H9 (cell line): ENCODE measurements at regions not wholly inside any gene's neighbourhood (a gene's known extent, or its start where the extent isn't known, plus 50 kb on each side); places are given as distances from the start of the nearest gene placed in this dataset.

Experiments used
- DNase-seq: peaks from one replicate; pipeline ENCODE4 v3.0.0-alpha.2; 2017
- H2AFZ ChIP-seq: one replicate; pipeline ENCODE4 v1.6.1; 2013; ENCODE audit warnings: mild to moderate bottlenecking, low read length, control low read depth, moderate library complexity
- H2AK5ac ChIP-seq: 2 replicates; pipeline ENCODE4 v1.6.1; 2013; ENCODE audit warnings: low read length, control low read depth, mixed read lengths; ENCODE audit not compliant: insufficient read length
- H2BK120ac ChIP-seq: one replicate; pipeline ENCODE4 v1.6.1; 2013; ENCODE audit warnings: low read depth, mild to moderate bottlenecking, low read length, control low read depth, inconsistent platforms; ENCODE audit not compliant: poor library complexity, severe bottlenecking
- H2BK12ac ChIP-seq: 2 replicates; pipeline ENCODE4 v1.6.1; 2013; ENCODE audit warnings: low read length, control low read depth, mixed read lengths, low read depth; ENCODE audit not compliant: insufficient read length
- H2BK15ac ChIP-seq: 2 replicates; pipeline ENCODE4 v1.6.1; 2013; ENCODE audit warnings: low read depth, low read length, control low read depth
- H2BK20ac ChIP-seq: one replicate; pipeline ENCODE4 v1.6.1; 2013; ENCODE audit warnings: low read depth, mild to moderate bottlenecking, low read length, control low read depth, inconsistent platforms; ENCODE audit not compliant: poor library complexity, severe bottlenecking
- H2BK5ac ChIP-seq: 2 replicates; pipeline ENCODE4 v1.6.1; 2013; ENCODE audit warnings: low read length, control low read depth, mixed read lengths; ENCODE audit not compliant: insufficient read length
- H3K14ac ChIP-seq: 2 replicates; pipeline ENCODE4 v1.6.1; 2013; ENCODE audit warnings: low read length, control low read depth; ENCODE audit not compliant: insufficient read depth
- H3K18ac ChIP-seq: 2 replicates; pipeline ENCODE4 v1.6.1; 2013; ENCODE audit warnings: low read depth, mild to moderate bottlenecking, mixed read lengths, low read length, control low read depth; ENCODE audit not compliant: insufficient read length
- H3K23ac ChIP-seq: 2 replicates; pipeline ENCODE4 v1.6.1; 2013; ENCODE audit warnings: low read length, control low read depth, mixed read lengths, low read depth; ENCODE audit not compliant: insufficient read length
- H3K23me2 ChIP-seq: 2 replicates; pipeline ENCODE4 v1.6.1; 2013; ENCODE audit warnings: low read depth, mild to moderate bottlenecking, mixed read lengths, low read length, control low read depth; ENCODE audit not compliant: insufficient read length, poor library complexity, severe bottlenecking
- H3K27ac ChIP-seq: 2 replicates; pipeline ENCODE4 v1.5.1; 2013; ENCODE audit warnings: low read length, control low read depth, mixed read lengths, low read depth; ENCODE audit not compliant: insufficient read length
- H3K27me3 ChIP-seq: 2 replicates; pipeline ENCODE4 v1.6.1; 2013; ENCODE audit warnings: low read length, control low read depth, inconsistent platforms; ENCODE audit not compliant: insufficient read depth
- H3K4ac ChIP-seq: 2 replicates; pipeline ENCODE4 v1.6.1; 2013; ENCODE audit warnings: low read depth, mild to moderate bottlenecking, control low read depth, inconsistent platforms, low read length, moderate library complexity
- H3K4me1 ChIP-seq: 2 replicates; pipeline ENCODE4 v1.6.1; 2013; ENCODE audit warnings: low read length, control low read depth, inconsistent platforms; ENCODE audit not compliant: insufficient read depth
- H3K4me2 ChIP-seq: 2 replicates; pipeline ENCODE4 v1.6.1; 2013; ENCODE audit warnings: low read length, control low read depth, mixed read lengths; ENCODE audit not compliant: insufficient read length, insufficient read depth
- H3K56ac ChIP-seq: 2 replicates; pipeline ENCODE4 v1.6.1; 2013; ENCODE audit warnings: low read depth, mild to moderate bottlenecking, mixed read lengths, low read length, control low read depth; ENCODE audit not compliant: insufficient read length
- H3K79me1 ChIP-seq: 2 replicates; pipeline ENCODE4 v1.6.1; 2013; ENCODE audit warnings: low read depth, mild to moderate bottlenecking, moderate library complexity, low read length, control low read depth, inconsistent platforms; ENCODE audit not compliant: insufficient read depth, poor library complexity, severe bottlenecking
- H3K79me2 ChIP-seq: 2 replicates; pipeline ENCODE4 v1.6.1; 2013; ENCODE audit warnings: low read length, control low read depth, inconsistent platforms; ENCODE audit not compliant: insufficient read depth
- H3K9ac ChIP-seq: 2 replicates; pipeline ENCODE4 v1.6.1; 2013; ENCODE audit warnings: low read length, control low read depth, mixed read lengths; ENCODE audit not compliant: insufficient read length; ENCODE audit errors: extremely low read depth
- H3K9me3 ChIP-seq: one replicate; pipeline ENCODE4 v1.6.1; 2013; ENCODE audit warnings: low read depth, low read length, inconsistent platforms; ENCODE audit not compliant: control insufficient read depth
- H3T11ph ChIP-seq: one replicate; pipeline ENCODE4 v1.6.1; 2013; ENCODE audit warnings: mild to moderate bottlenecking, low read length, control low read depth, inconsistent platforms
- H4K20me1 ChIP-seq: one replicate; pipeline ENCODE4 v1.6.1; 2013; ENCODE audit not compliant: control insufficient read depth, insufficient read length, insufficient read depth
- H4K5ac ChIP-seq: 2 replicates; pipeline ENCODE4 v1.6.1; 2013; ENCODE audit warnings: low read depth, mild to moderate bottlenecking, mixed read lengths, low read length, control low read depth; ENCODE audit not compliant: insufficient read length
- H4K8ac ChIP-seq: replicated peaks from 2 replicates; pipeline ENCODE4 v1.6.1; 2013; ENCODE audit warnings: low read length, control low read depth, mixed read lengths, low read depth; ENCODE audit not compliant: insufficient read length
- H4K91ac ChIP-seq: 2 replicates; pipeline ENCODE4 v1.6.1; 2013; ENCODE audit warnings: low read depth, mild to moderate bottlenecking, moderate library complexity, mixed read lengths, low read length, control low read depth; ENCODE audit not compliant: insufficient read length
- H3K27ac Mint-ChIP-seq, 3 experiments: 2 replicates in 2 of 3; 3 replicates in 1 of 3; pipeline ENCODE4 v1.8.0; 2020 to 2021; ENCODE audit warnings: mixed read lengths in 3 of 3, mild to moderate bottlenecking in 1 of 3, moderate library complexity in 1 of 3
- H3K27me3 Mint-ChIP-seq: 2 replicates; pipeline ENCODE4 v1.8.0; 2021; ENCODE audit warnings: low read depth, mild to moderate bottlenecking, moderate library complexity, mixed read lengths
- H3K36me3 Mint-ChIP-seq, 3 experiments: 2 replicates in 2 of 3; 3 replicates in 1 of 3; pipeline ENCODE4 v1.8.0; 2020 to 2021; ENCODE audit warnings: low read depth in 3 of 3, mixed read lengths in 3 of 3; ENCODE audit not compliant: insufficient read depth in 1 of 3
- H3K4me1 Mint-ChIP-seq, 2 experiments: 2 replicates each; pipeline ENCODE4 v1.8.0; 2020; ENCODE audit warnings: mixed read lengths in 2 of 2
- H3K4me3 Mint-ChIP-seq, 2 experiments: 2 replicates in 1 of 2; 3 replicates in 1 of 2; pipeline ENCODE4 v1.8.0; 2020 to 2021; ENCODE audit warnings: mild to moderate bottlenecking in 2 of 2, mixed read lengths in 2 of 2, moderate library complexity in 1 of 2
- H3K9me3 Mint-ChIP-seq, 2 experiments: 2 replicates in 1 of 2; 3 replicates in 1 of 2; pipeline ENCODE4 v1.8.0; 2020; ENCODE audit warnings: mild to moderate bottlenecking in 2 of 2, mixed read lengths in 2 of 2, moderate library complexity in 1 of 2
- CTCF ChIP-seq: fragments of 200-600 bp; sonication (generic); conservative IDR thresholded peaks from 3 replicates; pipeline ENCODE4 v1.8.0; 2021; ENCODE audit warnings: antibody characterized with exemption, mild to moderate bottlenecking
- WGBS: extraction: QIAGEN DNeasy Blood & Tissue Kit; methylation state at CpG from one replicate; pipeline ENCODE4 v1.1.7; 2013; ENCODE audit warnings: missing lambda C conversion rate, low lambda C conversion rate, mixed read lengths; ENCODE audit not compliant: insufficient read length; ENCODE audit errors: extremely low coverage; 5-methylcytosine and 5-hydroxymethylcytosine counted together

DNA sequence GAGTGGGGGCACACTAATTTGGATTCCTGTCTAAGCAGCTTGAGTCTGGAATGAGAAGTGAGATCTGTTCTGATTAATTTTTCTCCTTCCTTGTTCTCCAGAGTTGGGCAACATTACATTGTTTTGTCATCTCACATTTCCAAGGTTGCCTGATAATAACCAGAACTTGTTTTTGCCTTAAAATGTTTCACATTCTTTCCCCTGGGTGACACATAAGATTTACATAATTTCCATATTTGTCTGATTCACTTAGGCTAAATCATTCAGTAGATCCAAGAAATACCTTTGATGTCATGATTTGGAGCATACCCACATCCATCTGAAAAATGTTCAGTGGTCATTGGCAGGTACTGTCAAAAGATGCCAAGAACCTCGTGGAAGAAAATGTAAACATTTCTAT lies 60.3 kb downstream of the XCL2 start:
- Histone ChIP-seq H4K5ac (no peak overlapping the region), H3T11ph (no peak overlapping the region), H3K79me1 (no peaks in the 10 kb centered on the region), H2BK12ac (no peak overlapping the region), H2BK20ac (no peak overlapping the region), H2AFZ (no peak overlapping the region), H3K4me2 (no peak overlapping the region), H3K4ac (no peak overlapping the region), H3K79me2 (no peaks in the 10 kb centered on the region; the same call in 1 of the 2 replicates), H2BK120ac (no peak overlapping the region), H4K20me1 (no peaks in the 10 kb centered on the region), H3K23me2 (no peaks in the 10 kb centered on the region), H3K56ac (no peak overlapping the region), H3K18ac (no peak overlapping the region), H3K9me3 (no peaks in the 10 kb centered on the region), H3K4me1 (peaks cover 11% of the 10 kb centered on the region), H3K27me3 (no peaks in the 10 kb centered on the region), H3K23ac (no peak overlapping the region), H2BK5ac (no peak overlapping the region), H4K91ac (no peak overlapping the region), H3K14ac (no peak overlapping the region), H2BK15ac (no peak overlapping the region), H2AK5ac (no peak overlapping the region), H3K9ac (no peak overlapping the region), H3K27ac (no peak overlapping the region), H4K8ac (no peak overlapping the region)
- no peak for TF ChIP-seq CTCF
- Mint-ChIP-seq H3K36me3 (no peaks in the 10 kb centered on the region), H3K4me1 (peaks cover 17% of the 10 kb centered on the region in 2 experiments), H3K4me3 (no peak overlapping the region), H3K9me3 (0 out of 5 replicates have a peak, but pooled peaks cover 0 to 2% of the 10 kb centered on the region in 2 experiments), H3K27ac (no peak overlapping the region), H3K27me3 (no peaks in the 10 kb centered on the region)
- no CpG with 5 or more reads among the region's 1 CpG for WGBS
- no peak for DNase-seq
